ENCODE measurements at regions not wholly inside any gene's neighbourhood (a gene's known extent, or its start where the extent isn't known, plus 50 kb on each side); places are given as distances from the start of the nearest gene placed in this dataset.

DNA sequence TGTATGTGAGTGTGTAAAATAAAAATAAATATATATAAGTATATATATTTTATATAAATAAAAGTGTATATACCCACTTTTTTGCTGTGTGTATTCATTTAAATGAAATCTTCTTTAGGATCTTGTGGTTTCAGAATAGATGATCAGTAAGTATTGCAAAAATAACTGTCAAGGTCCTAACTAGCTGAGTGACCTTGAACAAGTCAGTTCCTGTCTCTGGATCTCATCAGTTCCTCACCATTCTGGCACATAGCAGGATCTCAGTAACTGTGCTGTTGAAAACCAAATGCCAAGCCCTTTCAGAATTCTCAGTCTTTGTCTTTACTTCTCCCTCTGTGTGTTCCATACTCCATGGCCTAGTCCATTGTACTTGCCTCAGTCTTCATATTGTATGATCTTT lies 115.3 kb upstream of the CXCR4 start:
- H3K4me3 ChIP-seq (replicated peaks; ENCODE audit: low read depth, low read length): no peak overlapping the region
- DNase-seq (ENCODE audit: low read depth): no peak
- TF ChIP-seq CTCF (IDR thresholded peaks at IDR 0.05; ENCODE audit: low read length, missing control alignments): no peak

DNA sequence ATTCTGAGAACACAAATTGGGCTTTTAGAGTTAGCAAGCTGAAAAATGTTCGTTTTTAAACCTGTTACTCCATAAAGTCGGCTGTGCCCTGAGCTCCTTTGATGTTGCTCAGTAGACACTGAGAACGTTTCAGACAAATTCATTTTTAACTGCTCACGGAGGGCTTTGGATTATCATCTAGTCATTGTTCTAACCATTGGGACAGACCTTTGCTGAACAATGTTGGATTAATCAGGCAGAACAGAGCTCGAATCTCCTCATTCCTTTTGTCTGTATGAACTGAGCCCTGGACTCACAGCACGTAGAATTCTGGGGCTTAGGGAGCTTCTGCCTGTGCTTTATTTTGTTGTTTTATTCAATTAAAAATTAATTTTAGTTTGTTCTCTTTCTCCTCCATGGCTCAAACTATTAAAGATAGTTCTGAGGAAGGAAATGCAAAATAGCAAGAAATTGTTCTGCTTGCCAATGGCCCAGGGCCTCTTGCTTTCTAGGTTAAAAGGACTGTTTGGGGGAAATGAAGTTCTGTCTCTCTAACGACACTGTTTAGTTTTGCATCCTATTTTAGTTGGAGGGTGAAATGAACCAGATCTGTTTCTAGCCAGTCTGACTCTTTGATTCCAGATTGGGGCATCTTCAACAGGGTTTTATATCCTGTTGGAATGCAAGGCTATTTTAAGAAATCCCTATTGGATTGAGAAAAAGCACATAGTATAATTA lies 114.7 kb upstream of the CXCR4 start:
- no peak for DNase-seq (ENCODE audit: low read depth)

GRCh38 chr2:136230464-136230863 lies 112.5 kb upstream of the CXCR4 start:
- DNase-seq (ENCODE audit: low read depth): no peak
- TF ChIP-seq CTCF (IDR thresholded peaks at IDR 0.05; ENCODE audit: low read length, missing control alignments): no peak
- no peak overlapping the region for H3K4me3 ChIP-seq (replicated peaks; ENCODE audit: low read depth, low read length)

More for the DNA sequence above, 114.7 kb upstream of the CXCR4 start:
- no peak for TF ChIP-seq CTCF (IDR thresholded peaks at IDR 0.05; ENCODE audit: low read length, missing control alignments)
- H3K4me3 ChIP-seq (replicated peaks; ENCODE audit: low read depth, low read length): no peak overlapping the region

- DNase-seq (ENCODE audit: low read depth): no peak
- TF ChIP-seq CTCF (IDR thresholded peaks at IDR 0.05; ENCODE audit: low read length, missing control alignments): no peak
- no peak overlapping the region for H3K4me3 ChIP-seq (replicated peaks; ENCODE audit: low read depth, low read length)
These were observed 109.0 kb upstream of the CXCR4 start for GRCh38 chr2:136226903-136227302.

GRCh38 chr2:136225950-136226835 lies 108.2 kb upstream of the CXCR4 start:
- DNase-seq (ENCODE audit: low read depth): no peak
- no peak overlapping the region for H3K4me3 ChIP-seq (replicated peaks; ENCODE audit: low read depth, low read length)
- TF ChIP-seq CTCF (IDR thresholded peaks at IDR 0.05; ENCODE audit: low read length, missing control alignments): no peak

GRCh38 chr2:136223274-136223673 lies 105.3 kb upstream of the CXCR4 start:
- no peak for TF ChIP-seq CTCF (IDR thresholded peaks at IDR 0.05; ENCODE audit: low read length, missing control alignments)
- DNase-seq (ENCODE audit: low read depth): no peak
- H3K4me3 ChIP-seq (replicated peaks; ENCODE audit: low read depth, low read length): no peak overlapping the region
